ENCODE measurements at regions not wholly inside any gene's neighbourhood (a gene's known extent, or its start where the extent isn't known, plus 50 kb on each side); places are given as distances from the start of the nearest gene placed in this dataset.

- H3K4ac ChIP-seq (ENCODE audit: low read depth, low read length) = no peak overlapping the region
- H3K14ac ChIP-seq (ENCODE audit: low read length) = no peak overlapping the region
- DNase-seq = no peak
- no peaks in the 10 kb centered on the region for H3K4me1 ChIP-seq (ENCODE audit: control insufficient read depth in 1 of 2, insufficient read depth in 2 of 2, low read length in 2 of 2)
- H3K23ac ChIP-seq (ENCODE audit: low read length) = no peak overlapping the region
- no peak overlapping the region for H3K4me2 ChIP-seq (ENCODE audit: low read length)
- H4K8ac ChIP-seq (ENCODE audit: low read depth, low read length) = no peak overlapping the region
- H2BK5ac ChIP-seq (ENCODE audit: low read depth, low read length, poor library complexity) = no peak overlapping the region
- no peaks in the 10 kb centered on the region for H3K79me1 ChIP-seq (ENCODE audit: low read length)
- H3K18ac ChIP-seq (ENCODE audit: low read length) = no peak overlapping the region
- H3K79me2 ChIP-seq (ENCODE audit: control insufficient read depth, insufficient read depth, low read length, poor library complexity) = no peaks in the 10 kb centered on the region
- H2AK5ac ChIP-seq (ENCODE audit: low read length) = no peak overlapping the region
- WGBS (ENCODE audit: extremely low coverage, insufficient coverage, insufficient read length) = no CpG with 5 or more reads among the region's 4 CpGs
- no peak overlapping the region for H2BK120ac ChIP-seq (ENCODE audit: insufficient read depth, low read length, poor library complexity)
- no peak overlapping the region for H3K27ac ChIP-seq (ENCODE audit: low read depth, low read length)
- no peak overlapping the region for H3K4me3 ChIP-seq (ENCODE audit: low read depth, low read length)
- H4K91ac ChIP-seq (ENCODE audit: low read depth, low read length) = no peak overlapping the region
- no peak overlapping the region for H3K9ac ChIP-seq (ENCODE audit: low read length)
- no peak overlapping the region for H2AFZ ChIP-seq (ENCODE audit: insufficient read depth, low read length, poor library complexity)
- H3K27me3 ChIP-seq (ENCODE audit: insufficient read depth, low read length) = no peaks in the 10 kb centered on the region
- no peak overlapping the region for H4K12ac ChIP-seq (ENCODE audit: low read depth, low read length)
- no peaks in the 10 kb centered on the region for H3K36me3 ChIP-seq (ENCODE audit: control insufficient read depth in 1 of 2, insufficient read depth in 2 of 2, low read length in 2 of 2)
- H3K9me3 ChIP-seq (ENCODE audit: insufficient read depth, low read depth, low read length) = no peaks in the 10 kb centered on the region
- H2BK12ac ChIP-seq (ENCODE audit: low read length) = no peak overlapping the region
Observed at GRCh38 chr1:199953651-199954050, 73.9 kb upstream of the NR5A2 start.

GRCh38 chr1:199954699-199955098 is 72.8 kb upstream of the NR5A2 start:
- Histone ChIP-seq H3K36me3 (ENCODE audit: control insufficient read depth in 1 of 2, insufficient read depth in 2 of 2, low read length in 2 of 2) (no peaks in the 10 kb centered on the region), H2BK5ac (ENCODE audit: low read depth, low read length, poor library complexity) (no peak overlapping the region), H3K79me1 (ENCODE audit: low read length) (no peaks in the 10 kb centered on the region), H2BK120ac (ENCODE audit: insufficient read depth, low read length, poor library complexity) (no peak overlapping the region), H2BK12ac (ENCODE audit: low read length) (no peak overlapping the region), H3K4me2 (ENCODE audit: low read length) (no peak overlapping the region), H3K4ac (ENCODE audit: low read depth, low read length) (no peak overlapping the region), H4K91ac (ENCODE audit: low read depth, low read length) (no peak overlapping the region), H3K9me3 (ENCODE audit: insufficient read depth, low read depth, low read length) (no peaks in the 10 kb centered on the region), H3K18ac (ENCODE audit: low read length) (no peak overlapping the region), H3K4me1 (ENCODE audit: control insufficient read depth in 1 of 2, insufficient read depth in 2 of 2, low read length in 2 of 2) (no peaks in the 10 kb centered on the region), H3K23ac (ENCODE audit: low read length) (no peak overlapping the region), H3K79me2 (ENCODE audit: control insufficient read depth, insufficient read depth, low read length, poor library complexity) (no peaks in the 10 kb centered on the region), H3K27ac (ENCODE audit: low read depth, low read length) (no peak overlapping the region), H2AK5ac (ENCODE audit: low read length) (no peak overlapping the region), H3K14ac (ENCODE audit: low read length) (no peak overlapping the region), H3K27me3 (ENCODE audit: insufficient read depth, low read length) (no peaks in the 10 kb centered on the region), H3K9ac (ENCODE audit: low read length) (no peak overlapping the region), H4K8ac (ENCODE audit: low read depth, low read length) (no peak overlapping the region), H2AFZ (ENCODE audit: insufficient read depth, low read length, poor library complexity) (no peak overlapping the region), H3K4me3 (ENCODE audit: low read depth, low read length) (no peak overlapping the region), H4K12ac (ENCODE audit: low read depth, low read length) (no peak overlapping the region)
- no peak for DNase-seq
- WGBS (ENCODE audit: extremely low coverage, insufficient coverage, insufficient read length) = no CpG with 5 or more reads among the region's 3 CpGs

- no peak overlapping the region for H3K9ac ChIP-seq (ENCODE audit: low read length)
- H3K23ac ChIP-seq (ENCODE audit: low read length) = no peak overlapping the region
- H3K4me2 ChIP-seq (ENCODE audit: low read length) = no peak overlapping the region
- no CpG with 5 or more reads among the region's 4 CpGs for WGBS (ENCODE audit: extremely low coverage, insufficient coverage, insufficient read length)
- H3K4me3 ChIP-seq (ENCODE audit: low read depth, low read length) = no peak overlapping the region
- H3K36me3 ChIP-seq (ENCODE audit: control insufficient read depth in 1 of 2, insufficient read depth in 2 of 2, low read length in 2 of 2) = no peaks in the 10 kb centered on the region
- no peaks in the 10 kb centered on the region for H3K79me2 ChIP-seq (ENCODE audit: control insufficient read depth, insufficient read depth, low read length, poor library complexity)
- H3K79me1 ChIP-seq (ENCODE audit: low read length) = no peaks in the 10 kb centered on the region
- H2BK12ac ChIP-seq (ENCODE audit: low read length) = no peak overlapping the region
- H2BK120ac ChIP-seq (ENCODE audit: insufficient read depth, low read length, poor library complexity) = no peak overlapping the region
- no peak overlapping the region for H2AK5ac ChIP-seq (ENCODE audit: low read length)
- no peak overlapping the region for H2AFZ ChIP-seq (ENCODE audit: insufficient read depth, low read length, poor library complexity)
- H4K12ac ChIP-seq (ENCODE audit: low read depth, low read length) = no peak overlapping the region
- H4K8ac ChIP-seq (ENCODE audit: low read depth, low read length) = no peak overlapping the region
- no peaks in the 10 kb centered on the region for H3K9me3 ChIP-seq (ENCODE audit: insufficient read depth, low read depth, low read length)
- H3K4ac ChIP-seq (ENCODE audit: low read depth, low read length) = no peak overlapping the region
- H3K4me1 ChIP-seq (ENCODE audit: control insufficient read depth in 1 of 2, insufficient read depth in 2 of 2, low read length in 2 of 2) = no peaks in the 10 kb centered on the region
- no peak for DNase-seq
- no peaks in the 10 kb centered on the region for H3K27me3 ChIP-seq (ENCODE audit: insufficient read depth, low read length)
- no peak overlapping the region for H3K18ac ChIP-seq (ENCODE audit: low read length)
- no peak overlapping the region for H4K91ac ChIP-seq (ENCODE audit: low read depth, low read length)
- H3K27ac ChIP-seq (ENCODE audit: low read depth, low read length) = no peak overlapping the region
- no peak overlapping the region for H3K14ac ChIP-seq (ENCODE audit: low read length)
- H2BK5ac ChIP-seq (ENCODE audit: low read depth, low read length, poor library complexity) = no peak overlapping the region
Observed at GRCh38 chr1:199955235-199955634, 72.3 kb upstream of the NR5A2 start.

GRCh38 chr1:199956005-199956404 is 71.5 kb upstream of the NR5A2 start:
- Histone ChIP-seq H3K23ac (ENCODE audit: low read length) (no peak overlapping the region), H2BK120ac (ENCODE audit: insufficient read depth, low read length, poor library complexity) (no peak overlapping the region), H3K27ac (ENCODE audit: low read depth, low read length) (no peak overlapping the region), H3K4ac (ENCODE audit: low read depth, low read length) (no peak overlapping the region), H3K27me3 (ENCODE audit: insufficient read depth, low read length) (no peaks in the 10 kb centered on the region), H3K4me1 (ENCODE audit: control insufficient read depth in 1 of 2, insufficient read depth in 2 of 2, low read length in 2 of 2) (no peaks in the 10 kb centered on the region), H3K18ac (ENCODE audit: low read length) (no peak overlapping the region), H3K79me1 (ENCODE audit: low read length) (no peaks in the 10 kb centered on the region), H4K12ac (ENCODE audit: low read depth, low read length) (no peak overlapping the region), H3K4me2 (ENCODE audit: low read length) (no peak overlapping the region), H2BK12ac (ENCODE audit: low read length) (no peak overlapping the region), H3K79me2 (ENCODE audit: control insufficient read depth, insufficient read depth, low read length, poor library complexity) (no peaks in the 10 kb centered on the region), H2AFZ (ENCODE audit: insufficient read depth, low read length, poor library complexity) (no peak overlapping the region), H2BK5ac (ENCODE audit: low read depth, low read length, poor library complexity) (no peak overlapping the region), H3K14ac (ENCODE audit: low read length) (no peak overlapping the region), H2AK5ac (ENCODE audit: low read length) (no peak overlapping the region), H3K4me3 (ENCODE audit: low read depth, low read length) (no peak overlapping the region), H3K9me3 (ENCODE audit: insufficient read depth, low read depth, low read length) (no peaks in the 10 kb centered on the region), H3K9ac (ENCODE audit: low read length) (no peak overlapping the region), H4K8ac (ENCODE audit: low read depth, low read length) (no peak overlapping the region), H4K91ac (ENCODE audit: low read depth, low read length) (no peak overlapping the region), H3K36me3 (ENCODE audit: control insufficient read depth in 1 of 2, insufficient read depth in 2 of 2, low read length in 2 of 2) (no peaks in the 10 kb centered on the region)
- DNase-seq = no peak
- WGBS (ENCODE audit: extremely low coverage, insufficient coverage, insufficient read length) = no CpG with 5 or more reads among the region's 4 CpGs

All from trophoblast cell (in vitro differentiated cells and primary cell).